ENCODE measurements at regions not wholly inside any gene's neighbourhood (a gene's known extent, or its start where the extent isn't known, plus 50 kb on each side); places are given as distances from the start of the nearest gene placed in this dataset.

GRCh38 chr6:91298543-91299145 is 711.8 kb upstream of the MAP3K7 start:
- TF ChIP-seq CTCF (optimal IDR thresholded peaks at IDR 0.05 in 1 of 3, IDR thresholded peaks at IDR 0.05 in 1 of 3, conservative IDR thresholded peaks at IDR 0.05 in 1 of 3; ENCODE audit: extremely low read depth in 1 of 3, insufficient read depth in 2 of 3, low read length in 3 of 3) = no peak
- no peak for TF ChIP-seq EZH2 (IDR thresholded peaks at IDR 0.05; ENCODE audit: low read length)

All from keratinocyte (primary cell).